ENCODE measurements at regions not wholly inside any gene's neighbourhood (a gene's known extent, or its start where the extent isn't known, plus 50 kb on each side); places are given as distances from the start of the nearest gene placed in this dataset.

GRCh38 chr4:97028785-97029184 is 1114.5 kb downstream of the STPG2 start:
- TF ChIP-seq CTCF (IDR thresholded peaks at IDR 0.05) (no peak), POLR2A (IDR thresholded peaks at IDR 0.05) (no peak)

Measured in body of pancreas (tissue), 4 donors.